NCI-H2171 (cell line): ENCODE measurements at regions not wholly inside any gene's neighbourhood (a gene's known extent, or its start where the extent isn't known, plus 50 kb on each side); places are given as distances from the start of the nearest gene placed in this dataset.
A peak's percentile ranks its signal among the peaks of the same experiment; 100 is the strongest.

Experiments used
- DNase-seq: peaks from one replicate; lab custom pipeline; 2025; lab: John Stamatoyannopoulos, UW

DNA sequence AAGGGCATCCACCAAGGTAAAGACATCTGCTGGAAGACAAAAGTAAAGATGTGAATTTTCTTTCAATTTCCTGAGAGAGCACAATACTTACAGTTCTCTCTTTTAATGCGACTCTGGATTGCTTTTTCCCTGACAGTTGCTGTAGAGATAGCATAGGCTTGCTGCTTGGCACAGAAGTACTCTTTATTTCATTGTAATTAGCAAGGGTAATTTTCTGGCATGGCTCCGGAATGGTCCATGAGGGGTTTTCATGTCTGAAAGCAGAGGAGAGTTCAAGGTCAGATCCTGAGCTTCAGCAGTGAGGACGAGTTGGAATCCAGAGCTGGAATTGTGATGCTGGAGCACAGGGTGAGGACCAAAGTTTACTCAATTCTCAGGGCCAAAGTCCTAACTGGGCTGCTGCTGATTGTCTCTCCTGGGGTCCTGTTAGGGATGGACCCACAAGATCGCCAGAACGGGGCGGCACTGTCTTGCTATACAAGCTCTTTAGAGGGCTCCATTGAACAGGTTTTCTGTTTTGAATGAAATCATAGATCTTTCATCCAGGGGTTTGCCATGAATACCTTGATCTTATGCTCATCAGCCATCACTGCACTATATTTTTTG lies 190.0 kb upstream of the MKI67 start:
- no peak for DNase-seq

GRCh38 chr10:128316925-128317324 lies 190.7 kb upstream of the MKI67 start:
- DNase-seq: no peak

DNA sequence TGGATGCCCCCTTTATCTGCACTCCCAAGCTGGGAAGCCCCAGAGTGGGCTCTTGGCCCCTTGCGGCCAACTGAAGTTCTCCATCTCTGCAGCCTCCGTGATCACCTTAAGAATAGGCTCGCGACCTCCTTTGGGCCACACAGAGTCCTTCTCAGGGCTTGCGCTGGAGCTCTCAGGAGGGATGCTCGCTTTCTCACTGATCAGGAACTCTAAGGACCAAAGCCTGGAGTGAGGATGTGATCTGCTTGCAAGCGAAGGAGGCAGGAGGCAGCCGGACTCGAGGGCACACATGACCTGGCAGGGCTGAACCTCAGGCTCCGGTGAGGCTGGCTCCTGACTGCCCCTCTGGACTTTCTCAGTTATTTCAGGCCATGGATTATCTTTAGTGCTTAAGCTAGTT lies 192.1 kb upstream of the MKI67 start:
- no peak for DNase-seq

DNA sequence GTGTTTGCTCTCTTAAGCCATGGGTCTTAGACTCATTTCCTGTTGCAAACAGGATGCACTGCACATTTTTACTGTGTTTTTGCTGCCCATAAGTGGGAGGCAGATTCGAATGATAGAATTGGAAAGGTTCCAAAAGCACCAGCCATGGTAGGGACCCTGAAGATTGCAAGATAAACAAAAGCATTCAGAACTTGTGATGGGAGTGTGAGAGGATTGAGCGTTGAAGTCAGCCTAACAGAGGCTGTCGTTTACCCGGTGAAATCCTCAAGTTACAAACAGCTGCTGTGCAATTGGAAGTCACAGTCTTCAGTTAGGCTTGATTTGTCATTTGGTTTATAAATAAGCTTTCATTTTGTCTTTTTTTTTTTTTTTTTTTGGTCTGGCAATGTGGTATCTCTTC lies 192.7 kb upstream of the MKI67 start:
- DNase-seq: peak; percentile 31

GRCh38 chr10:128322106-128322505 lies 195.9 kb upstream of the MKI67 start:
- no peak for DNase-seq

DNA sequence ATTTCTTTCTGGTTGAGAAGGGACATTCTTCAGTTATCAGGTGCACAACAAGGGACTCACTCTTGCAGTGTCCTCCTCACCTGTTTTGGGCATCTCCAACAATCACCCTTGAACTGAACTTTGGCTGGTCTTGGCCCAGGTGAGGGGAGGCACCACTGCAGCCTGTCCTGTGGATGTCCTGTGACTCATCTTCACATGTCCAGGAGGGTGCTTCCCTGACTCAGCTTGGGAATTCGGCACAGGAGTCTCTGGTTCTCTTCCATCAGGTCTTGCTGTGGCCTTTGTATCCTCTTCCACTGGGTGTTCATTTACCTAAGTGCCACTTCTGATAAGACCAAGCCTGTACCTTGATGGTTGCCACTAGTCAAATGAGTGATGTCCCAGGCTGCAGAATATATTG lies 196.7 kb upstream of the MKI67 start:
- DNase-seq: no peak

DNA sequence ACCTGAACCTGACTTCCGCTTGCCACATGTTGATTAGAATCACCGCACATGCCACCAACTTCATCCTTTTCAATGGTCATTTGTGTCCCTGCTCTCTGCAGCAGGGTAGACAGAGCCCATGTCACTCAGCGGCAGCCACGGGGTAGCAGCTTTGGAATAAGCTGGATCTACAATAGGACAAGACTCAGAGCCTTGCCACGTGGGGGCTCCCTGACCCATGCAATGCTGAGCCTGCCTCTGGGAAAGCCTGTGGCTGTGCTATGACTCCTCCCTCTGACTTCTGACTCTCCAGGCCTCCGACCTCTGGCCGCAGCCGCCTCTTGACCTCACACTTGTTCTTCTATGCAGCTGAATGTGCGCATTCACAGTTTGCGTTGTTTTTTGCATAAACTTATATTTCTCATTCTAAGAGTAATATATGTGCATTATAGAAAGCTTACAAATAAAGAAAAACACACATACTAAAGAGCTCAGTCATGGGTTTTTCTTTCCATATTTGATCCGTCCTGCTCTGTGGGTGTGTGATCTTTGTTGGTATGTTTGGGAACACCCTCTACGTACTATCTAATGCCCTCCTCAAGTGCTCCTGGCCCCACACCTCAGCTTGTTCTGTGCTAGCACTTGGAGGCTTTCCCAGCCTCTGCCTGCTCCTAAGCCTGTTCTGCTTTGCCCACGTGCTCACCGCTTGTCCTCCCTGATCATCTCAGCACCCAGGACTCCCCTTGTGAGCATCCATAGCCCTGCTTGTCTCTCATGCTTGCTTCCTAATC lies 198.0 kb upstream of the MKI67 start:
- no peak for DNase-seq

GRCh38 chr10:128325788-128326187 lies 199.6 kb upstream of the MKI67 start:
- DNase-seq: no peak

DNA sequence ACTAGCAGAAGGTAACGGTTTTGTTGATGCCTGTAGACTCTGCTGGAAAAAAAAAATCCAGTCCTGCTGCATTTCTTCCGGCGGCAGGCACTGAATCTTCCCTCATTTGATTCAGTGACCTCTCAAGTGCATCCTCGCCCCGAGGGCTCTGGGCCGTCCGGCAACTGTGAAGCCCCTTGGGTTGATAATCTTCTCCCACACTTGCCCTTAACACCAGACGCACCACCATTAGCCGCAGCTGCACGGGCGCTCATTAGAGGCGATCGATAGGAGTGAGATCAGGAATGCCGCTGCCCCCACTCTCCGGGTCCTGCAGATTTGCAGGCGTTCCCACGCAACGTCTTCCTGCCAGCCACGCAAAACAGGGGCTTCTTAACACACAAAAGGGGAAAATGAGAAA lies 200.0 kb upstream of the MKI67 start:
- DNase-seq: no peak

GRCh38 chr10:128326851-128327250 lies 200.6 kb upstream of the MKI67 start:
- DNase-seq: no peak

GRCh38 chr10:128336401-128336800 lies 210.2 kb upstream of the MKI67 start:
- DNase-seq: no peak

- no peak for DNase-seq
Observed at GRCh38 chr10:128337860-128338378, 211.7 kb upstream of the MKI67 start.

GRCh38 chr10:128338951-128339350 lies 212.7 kb upstream of the MKI67 start:
- no peak for DNase-seq

GRCh38 chr10:128339753-128340152 lies 213.5 kb upstream of the MKI67 start:
- DNase-seq: no peak

DNA sequence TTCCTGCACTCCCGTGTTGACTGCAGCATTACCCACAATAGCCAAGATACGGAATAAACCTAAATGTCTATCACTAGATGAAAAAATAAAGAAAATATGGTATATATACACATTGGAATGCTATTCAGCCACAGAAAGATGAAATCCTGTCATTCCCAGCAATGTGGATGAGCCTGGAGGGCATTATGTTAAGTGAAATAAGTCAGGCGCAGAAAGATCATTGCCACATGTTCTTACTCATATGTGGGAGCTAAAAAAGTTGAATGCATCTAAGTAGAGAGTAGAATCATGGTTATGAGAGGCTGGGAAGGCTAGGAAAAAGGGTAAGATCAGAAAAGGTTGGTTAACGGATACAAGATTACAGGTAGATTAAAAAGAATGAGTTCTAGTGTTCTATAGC lies 219.1 kb upstream of the MKI67 start:
- no peak for DNase-seq

GRCh38 chr10:128360783-128361182 lies 234.6 kb upstream of the MKI67 start:
- DNase-seq: no peak

DNA sequence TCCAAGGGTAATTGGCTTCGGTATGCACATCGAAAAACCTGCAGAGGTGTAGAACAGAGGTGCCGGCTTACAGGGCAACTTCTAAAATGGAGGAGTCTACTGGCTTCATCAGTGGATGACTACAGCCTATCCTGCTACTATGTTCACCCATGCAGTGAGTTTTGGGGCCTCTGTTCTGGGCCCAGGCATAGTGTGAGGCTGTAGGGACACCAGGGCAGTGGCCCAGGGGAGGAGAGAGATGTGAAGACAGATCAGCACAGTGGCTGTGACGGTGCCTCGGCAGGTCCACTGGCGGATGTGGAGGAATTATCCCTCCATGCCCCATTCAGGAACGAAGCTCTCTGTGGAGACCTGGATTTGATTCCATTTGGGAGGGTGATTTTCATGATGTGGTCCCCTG lies 235.3 kb upstream of the MKI67 start:
- DNase-seq: no peak

DNA sequence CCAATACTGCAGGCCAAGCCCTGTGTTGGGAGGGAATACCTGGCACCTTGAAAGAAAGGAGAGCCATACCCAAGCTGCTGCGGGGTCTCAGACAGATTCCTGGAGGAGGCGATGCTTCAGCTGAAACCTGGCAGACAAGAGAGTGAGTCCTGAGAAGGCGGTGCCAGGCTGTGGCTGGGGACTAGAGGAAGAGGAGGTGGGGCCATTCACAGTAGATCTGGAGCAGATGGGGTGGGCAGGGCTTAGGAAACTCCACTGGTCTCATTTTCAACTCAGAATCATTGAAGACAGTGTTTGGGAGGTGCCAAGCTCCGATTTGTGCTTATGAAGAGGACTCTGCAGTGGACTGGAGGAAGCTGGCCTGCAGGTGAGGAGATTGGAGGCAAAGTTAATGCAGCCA lies 236.3 kb upstream of the MKI67 start:
- DNase-seq: no peak

GRCh38 chr10:128364631-128365030 lies 238.4 kb upstream of the MKI67 start:
- no peak for DNase-seq

- no peak for DNase-seq
Observed at GRCh38 chr10:128365156-128365725, 239.0 kb upstream of the MKI67 start.

DNA sequence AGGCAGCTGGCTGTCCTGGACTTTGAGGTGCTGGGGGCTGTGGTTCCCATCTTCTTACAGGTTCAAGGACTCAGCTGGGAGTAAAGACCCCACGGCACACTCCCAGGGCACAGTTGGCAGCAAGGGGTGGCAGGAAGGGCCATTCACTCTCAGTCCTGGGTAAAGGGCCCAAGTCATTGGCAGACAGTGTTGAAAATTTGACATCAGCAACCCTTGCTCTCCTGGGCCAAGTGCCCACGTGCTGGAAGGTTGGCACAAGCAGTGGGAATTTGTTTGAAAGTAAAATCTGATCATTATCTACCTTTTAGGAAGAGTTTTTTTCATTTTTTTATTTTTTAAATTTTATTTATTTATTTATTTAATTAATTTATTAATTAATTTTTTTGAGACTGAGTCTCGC lies 241.6 kb upstream of the MKI67 start:
- DNase-seq: no peak

DNA sequence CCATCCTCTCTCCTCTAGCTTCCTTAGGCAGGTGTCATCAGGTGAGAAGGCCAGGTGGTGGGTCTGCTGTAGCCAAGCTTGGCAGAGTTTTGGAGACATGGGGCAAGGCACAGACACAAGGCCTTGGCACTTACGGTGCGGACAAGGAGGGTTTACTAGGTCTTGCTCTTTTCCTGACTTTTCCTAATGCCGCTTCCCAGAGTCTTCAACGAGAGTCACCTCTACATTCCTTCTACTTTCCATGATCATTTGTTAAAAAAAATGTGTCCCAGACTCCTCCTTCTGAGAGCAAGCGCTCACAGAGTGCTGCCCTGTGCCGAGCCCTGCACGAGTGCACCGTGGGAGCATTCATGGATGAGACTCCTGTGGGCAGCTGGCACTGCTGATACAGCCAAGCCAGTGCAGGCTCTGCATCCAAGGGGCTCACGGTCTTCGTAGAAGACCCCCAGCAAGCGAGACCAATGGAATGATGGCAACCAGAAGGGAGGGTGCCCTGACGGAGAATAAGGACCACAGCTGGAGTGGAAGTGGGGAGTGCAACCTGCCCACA lies 243.0 kb upstream of the MKI67 start:
- DNase-seq: no peak
